ENCODE measurements at regions not wholly inside any gene's neighbourhood (a gene's known extent, or its start where the extent isn't known, plus 50 kb on each side); places are given as distances from the start of the nearest gene placed in this dataset.

- Histone ChIP-seq H4K20me1 (replicated peaks; ENCODE audit: control insufficient read depth, insufficient read depth, low read length) (no peaks in the 10 kb centered on the region), H3K79me2 (ENCODE audit: control insufficient read depth, insufficient read depth, low read length) (no peaks in the 10 kb centered on the region), H3K9me3 (replicated peaks; ENCODE audit: control insufficient read depth, insufficient read depth, low read depth, low read length) (peaks cover 9% of the 10 kb centered on the region), H3K27ac (ENCODE audit: extremely low read depth, low read depth, low read length) (no peak overlapping the region), H3K4me3 (no peak overlapping the region), H3K9me1 (ENCODE audit: control insufficient read depth, insufficient read depth, low read length) (no peaks in the 10 kb centered on the region), H3K27me3 (ENCODE audit: control insufficient read depth in 2 of 2, insufficient read depth in 2 of 2, low read length in 2 of 2) (no peaks in the 10 kb centered on the region), H3K9ac (ENCODE audit: insufficient read depth in 1 of 2, low read depth in 2 of 2, low read length in 2 of 2) (no peak overlapping the region), H3K36me3 (ENCODE audit: control insufficient read depth, insufficient read depth, low read length) (no peaks in the 10 kb centered on the region), H2AFZ (ENCODE audit: low read depth, low read length) (no peak overlapping the region), H3K4me2 (ENCODE audit: insufficient read depth, low read length) (no peak overlapping the region), H3K4me1 (replicated peaks in 1 of 2; ENCODE audit: control insufficient read depth in 2 of 2, insufficient read depth in 2 of 2, low read length in 2 of 2) (no peaks in the 10 kb centered on the region)
- ChIA-PET POLR2A (interaction anchor here (0.6 to 1.2 kb wide), 2 partner anchors 12 to 1067 kb away, joined by 3 to 4 read pairs; no protein-coding TSS in a partner anchor), CTCF (ENCODE audit: low intra/inter-chr PET ratio) (no interaction called here)
- BruUV-seq (replicated peaks) = no TSS peak
- FAIRE-seq (no peak), DNase-seq (ENCODE audit: extremely low read depth in 1 of 4, low spot score in 3 of 4) (no peak), ATAC-seq (no peak)
- 0% methylated on average over 1 of the region's 1 CpG for WGBS (ENCODE audit: insufficient coverage, low coverage, missing lambda C conversion rate)
- intact Hi-C loops (cut with micrococcal nuclease) = no loop called here
- in situ Hi-C loops (cut with MboI) = no loop called here
- TF ChIP-seq, protein P1, sequence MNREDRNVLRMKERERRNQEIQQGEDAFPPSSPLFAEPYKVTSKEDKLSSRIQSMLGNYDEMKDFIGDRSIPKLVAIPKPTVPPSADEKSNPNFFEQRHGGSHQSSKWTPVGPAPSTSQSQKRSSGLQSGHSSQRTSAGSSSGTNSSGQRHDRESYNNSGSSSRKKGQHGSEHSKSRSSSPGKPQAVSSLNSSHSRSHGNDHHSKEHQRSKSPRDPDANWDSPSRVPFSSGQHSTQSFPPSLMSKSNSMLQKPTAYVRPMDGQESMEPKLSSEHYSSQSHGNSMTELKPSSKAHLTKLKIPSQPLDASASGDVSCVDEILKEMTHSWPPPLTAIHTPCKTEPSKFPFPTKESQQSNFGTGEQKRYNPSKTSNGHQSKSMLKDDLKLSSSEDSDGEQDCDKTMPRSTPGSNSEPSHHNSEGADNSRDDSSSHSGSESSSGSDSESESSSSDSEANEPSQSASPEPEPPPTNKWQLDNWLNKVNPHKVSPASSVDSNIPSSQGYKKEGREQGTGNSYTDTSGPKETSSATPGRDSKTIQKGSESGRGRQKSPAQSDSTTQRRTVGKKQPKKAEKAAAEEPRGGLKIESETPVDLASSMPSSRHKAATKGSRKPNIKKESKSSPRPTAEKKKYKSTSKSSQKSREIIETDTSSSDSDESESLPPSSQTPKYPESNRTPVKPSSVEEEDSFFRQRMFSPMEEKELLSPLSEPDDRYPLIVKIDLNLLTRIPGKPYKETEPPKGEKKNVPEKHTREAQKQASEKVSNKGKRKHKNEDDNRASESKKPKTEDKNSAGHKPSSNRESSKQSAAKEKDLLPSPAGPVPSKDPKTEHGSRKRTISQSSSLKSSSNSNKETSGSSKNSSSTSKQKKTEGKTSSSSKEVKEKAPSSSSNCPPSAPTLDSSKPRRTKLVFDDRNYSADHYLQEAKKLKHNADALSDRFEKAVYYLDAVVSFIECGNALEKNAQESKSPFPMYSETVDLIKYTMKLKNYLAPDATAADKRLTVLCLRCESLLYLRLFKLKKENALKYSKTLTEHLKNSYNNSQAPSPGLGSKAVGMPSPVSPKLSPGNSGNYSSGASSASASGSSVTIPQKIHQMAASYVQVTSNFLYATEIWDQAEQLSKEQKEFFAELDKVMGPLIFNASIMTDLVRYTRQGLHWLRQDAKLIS (CRISPR knock-in tag; IDR thresholded peaks at IDR 0.05) = no peak
- TF ChIP-seq, protein P2, sequence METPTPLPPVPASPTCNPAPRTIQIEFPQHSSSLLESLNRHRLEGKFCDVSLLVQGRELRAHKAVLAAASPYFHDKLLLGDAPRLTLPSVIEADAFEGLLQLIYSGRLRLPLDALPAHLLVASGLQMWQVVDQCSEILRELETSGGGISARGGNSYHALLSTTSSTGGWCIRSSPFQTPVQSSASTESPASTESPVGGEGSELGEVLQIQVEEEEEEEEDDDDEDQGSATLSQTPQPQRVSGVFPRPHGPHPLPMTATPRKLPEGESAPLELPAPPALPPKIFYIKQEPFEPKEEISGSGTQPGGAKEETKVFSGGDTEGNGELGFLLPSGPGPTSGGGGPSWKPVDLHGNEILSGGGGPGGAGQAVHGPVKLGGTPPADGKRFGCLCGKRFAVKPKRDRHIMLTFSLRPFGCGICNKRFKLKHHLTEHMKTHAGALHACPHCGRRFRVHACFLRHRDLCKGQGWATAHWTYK (CRISPR knock-in tag; IDR thresholded peaks at IDR 0.05) = no peak
- TF ChIP-seq SOX6 (IDR thresholded peaks at IDR 0.05) (no peak), ZNF785 (CRISPR knock-in tag; IDR thresholded peaks at IDR 0.05) (no peak), CAMTA2 (CRISPR knock-in tag; conservative IDR thresholded peaks at IDR 0.05) (no peak)
Observed at GRCh38 chr12:94020335-94020734, 128.0 kb upstream of the PLXNC1 start.

Data from K562 (cell line).